CD4-positive, alpha-beta T cell (primary cell): ENCODE measurements at regions not wholly inside any gene's neighbourhood (a gene's known extent, or its start where the extent isn't known, plus 50 kb on each side); places are given as distances from the start of the nearest gene placed in this dataset.

Source experiments
- ATAC-seq: fragments of 200-7000 bp; cut with Tn5 transposase; one replicate; pipeline ENCODE4 v1.10.0; 2022; ENCODE audit warnings: mild to moderate bottlenecking; ENCODE audit not compliant: poor library complexity
- CTCF ChIA-PET: fragments of 350-600 bp; sonication (Branson Sonifier 250); formaldehyde crosslinking; loops from one replicate; lab custom pipeline; 2021; ENCODE audit warnings: antibody characterized with exemption, inconsistent platforms; lab: Charles Lee
- POLR2A ChIA-PET: fragments of 350-600 bp; sonication (Branson Sonifier 250); formaldehyde crosslinking; loops from one replicate; lab custom pipeline; 2021; ENCODE audit warnings: antibody characterized with exemption, inconsistent platforms; lab: Charles Lee
- DNase-seq, 14 experiments: peaks; one replicate each; pipeline ENCODE4 v3.0.0-alpha.2; 2013 to 2020; ENCODE audit warnings: mixed read lengths in 2 of 14
- H3K27ac ChIP-seq, 2 donors: one replicate each; pipeline versions ENCODE4 v1.5.1 to v1.7.0; 2013; ENCODE audit warnings: low read length in 2 of 2, low read depth in 1 of 2, mild to moderate bottlenecking in 1 of 2
- H3K27me3 ChIP-seq, 2 experiments: 1 replicate in 1 of 2; 2 replicates in 1 of 2; pipeline versions ENCODE4 v1.6.1 to v1.7.0; 2013; ENCODE audit warnings: low read length in 2 of 2, control low read depth in 1 of 2, mild to moderate bottlenecking in 1 of 2, moderate library complexity in 1 of 2; ENCODE audit not compliant: insufficient read depth in 2 of 2, control insufficient read depth in 1 of 2
- H3K36me3 ChIP-seq: one replicate; pipeline ENCODE4 v1.6.1; 2013; ENCODE audit warnings: low read length, control low read depth; ENCODE audit not compliant: insufficient read depth
- H3K4me1 ChIP-seq: one replicate; pipeline ENCODE4 v1.6.1; 2013; ENCODE audit warnings: low read length, control low read depth; ENCODE audit not compliant: insufficient read depth
- H3K4me3 ChIP-seq: one replicate; pipeline ENCODE4 v1.5.1; 2013; ENCODE audit warnings: mild to moderate bottlenecking, low read length, moderate library complexity
- H3K9me3 ChIP-seq, 2 experiments: 1 replicate in 1 of 2; 2 replicates in 1 of 2; pipeline versions ENCODE4 v1.6.1 to v1.7.0; 2013; ENCODE audit warnings: low read length in 2 of 2, mild to moderate bottlenecking in 2 of 2, control low read depth in 1 of 2, moderate library complexity in 1 of 2; ENCODE audit not compliant: control insufficient read depth in 1 of 2, insufficient read depth in 1 of 2
- H3K27ac Mint-ChIP-seq: one replicate; pipeline ENCODE4 v1.8.0; 2020; ENCODE audit warnings: mixed read lengths
- H3K27me3 Mint-ChIP-seq: one replicate; pipeline ENCODE4 v1.8.0; 2021; ENCODE audit warnings: mixed read lengths
- H3K36me3 Mint-ChIP-seq: one replicate; pipeline ENCODE4 v1.8.0; 2021; ENCODE audit warnings: low read depth, mixed read lengths
- H3K4me1 Mint-ChIP-seq: one replicate; pipeline ENCODE4 v1.8.0; 2021; ENCODE audit warnings: low read depth, mixed read lengths
- H3K4me3 Mint-ChIP-seq: one replicate; pipeline ENCODE4 v1.8.0; 2020; ENCODE audit warnings: mild to moderate bottlenecking, mixed read lengths
- H3K9me3 Mint-ChIP-seq: one replicate; pipeline ENCODE4 v1.8.0; 2020; ENCODE audit warnings: mixed read lengths
- CTCF ChIP-seq: fragments of 200-600 bp; IDR thresholded peaks from one replicate; pipeline ENCODE4 v1.8.0; 2022; ENCODE audit warnings: antibody characterized with exemption, mild to moderate bottlenecking
- intact Hi-C, 2 experiments: fragments of 100-400 bp; cut with DNase I in 1 of 2; cut with micrococcal nuclease in 1 of 2; formaldehyde crosslinking; loops; one replicate each; pipeline versions ENCODE4 v1.15.1 to v1.9.0; 2023 to 2025; cut with DNase I, micrococcal nuclease

GRCh38 chr10:28217848-28218247, 85.0 kb downstream of the MPP7 start:
- ATAC-seq (peak; percentile 54), DNase-seq (peak in 2 of 14 experiments; percentile 9 to 11)
- ChIA-PET POLR2A (no interaction called here), CTCF (interaction anchor here (1.1 kb wide), 1 partner anchor 9 kb away, joined by 3 read pairs; no protein-coding TSS in a partner anchor)
- Histone ChIP-seq H3K9me3 (no peaks in the 10 kb centered on the region), H3K27ac (no peak overlapping the region), H3K36me3 (no peaks in the 10 kb centered on the region), H3K27me3 (no peaks in the 10 kb centered on the region), H3K4me1 (peaks cover 8% of the 10 kb centered on the region), H3K4me3 (no peak overlapping the region)
- Mint-ChIP-seq H3K27ac (no peak overlapping the region), H3K9me3 (no peaks in the 10 kb centered on the region), H3K4me1 (peaks cover 50% of the 10 kb centered on the region), H3K4me3 (no peak overlapping the region), H3K27me3 (no peaks in the 10 kb centered on the region), H3K36me3 (peaks cover 27% of the 10 kb centered on the region)
- TF ChIP-seq CTCF = no peak
- intact Hi-C loops = no loop called here

- Histone ChIP-seq H3K4me1 (peaks cover 8% of the 10 kb centered on the region), H3K9me3 (no peaks in the 10 kb centered on the region), H3K27ac (no peak overlapping the region), H3K27me3 (no peaks in the 10 kb centered on the region), H3K36me3 (no peaks in the 10 kb centered on the region), H3K4me3 (no peak overlapping the region)
- Mint-ChIP-seq H3K36me3 (peaks cover 46% of the 10 kb centered on the region), H3K4me1 (peaks cover 53% of the 10 kb centered on the region), H3K4me3 (no peak overlapping the region), H3K27me3 (no peaks in the 10 kb centered on the region), H3K27ac (no peak overlapping the region), H3K9me3 (no peaks in the 10 kb centered on the region)
- CTCF ChIA-PET = no interaction called here
- peak in 1 of 14 experiments; percentile 3 for DNase-seq
- ATAC-seq = no peak
- TF ChIP-seq CTCF = no peak
- POLR2A ChIA-PET = no interaction called here
- intact Hi-C loops = no loop called here
These were observed 86.9 kb downstream of the MPP7 start for GRCh38 chr10:28215930-28216329.

GRCh38 chr10:28214219-28214618, 88.6 kb downstream of the MPP7 start:
- Mint-ChIP-seq H3K36me3 (peaks cover 58% of the 10 kb centered on the region), H3K27me3 (no peaks in the 10 kb centered on the region), H3K4me3 (no peak overlapping the region), H3K9me3 (no peaks in the 10 kb centered on the region), H3K4me1 (peaks cover 40% of the 10 kb centered on the region), H3K27ac (no peak overlapping the region)
- ChIA-PET CTCF (interaction anchor here (1.3 kb wide), 1 partner anchor 27 kb away, joined by 4 read pairs; no protein-coding TSS in a partner anchor), POLR2A (no interaction called here)
- Histone ChIP-seq H3K27ac (no peak overlapping the region), H3K4me3 (no peak overlapping the region), H3K27me3 (no peaks in the 10 kb centered on the region), H3K36me3 (peaks cover 7% of the 10 kb centered on the region), H3K9me3 (no peaks in the 10 kb centered on the region), H3K4me1 (peaks cover 8% of the 10 kb centered on the region)
- intact Hi-C loops = no loop called here
- ATAC-seq (no peak), DNase-seq (no peak)
- TF ChIP-seq CTCF = no peak
